Myocyte (in vitro differentiated cells): ENCODE measurements at regions not wholly inside any gene's neighbourhood (a gene's known extent, or its start where the extent isn't known, plus 50 kb on each side); places are given as distances from the start of the nearest gene placed in this dataset.

ENCODE experiments used
- DNase-seq: peaks from one replicate; pipeline ENCODE4 v3.0.0-alpha.2; 2012; ENCODE audit warnings: low read depth

DNA sequence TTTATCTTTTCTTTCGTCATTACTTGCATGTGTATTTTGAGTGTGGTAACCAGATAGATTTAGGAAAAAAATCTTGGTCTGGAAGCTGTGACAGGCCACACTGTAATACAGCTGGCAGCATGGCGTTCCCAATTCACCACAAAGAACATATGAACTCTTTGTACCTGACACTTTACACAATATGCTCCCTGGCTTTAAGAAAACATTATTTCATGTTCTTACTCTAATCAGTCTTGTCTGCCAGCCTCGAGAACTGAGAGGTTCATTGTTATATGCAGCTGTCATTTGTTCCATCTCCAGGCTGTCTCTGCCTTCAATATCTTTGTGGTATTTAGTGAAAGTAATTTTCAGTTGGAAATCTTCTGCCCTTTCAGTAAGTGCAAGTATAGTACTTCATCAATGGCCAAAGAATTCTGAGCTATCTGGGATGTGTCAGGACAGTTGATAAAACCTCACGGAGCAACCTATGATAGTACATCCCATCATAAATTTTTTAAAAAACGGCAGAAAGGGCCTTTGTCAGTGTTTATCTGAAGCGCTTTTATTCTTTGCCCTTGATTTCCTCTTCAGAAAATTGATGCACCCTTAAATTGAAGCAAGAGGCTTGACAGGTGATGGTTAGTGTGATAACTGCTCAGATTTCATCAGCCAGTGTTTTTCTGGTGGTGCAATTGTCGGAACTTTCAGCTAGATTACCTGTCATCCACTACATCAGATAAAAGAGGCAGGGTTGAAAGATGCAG, 146.3 kb upstream of the SP8 start:
- no peak for DNase-seq

GRCh38 chr7:20945451-20945850, 158.8 kb upstream of the SP8 start:
- no peak for DNase-seq

DNA sequence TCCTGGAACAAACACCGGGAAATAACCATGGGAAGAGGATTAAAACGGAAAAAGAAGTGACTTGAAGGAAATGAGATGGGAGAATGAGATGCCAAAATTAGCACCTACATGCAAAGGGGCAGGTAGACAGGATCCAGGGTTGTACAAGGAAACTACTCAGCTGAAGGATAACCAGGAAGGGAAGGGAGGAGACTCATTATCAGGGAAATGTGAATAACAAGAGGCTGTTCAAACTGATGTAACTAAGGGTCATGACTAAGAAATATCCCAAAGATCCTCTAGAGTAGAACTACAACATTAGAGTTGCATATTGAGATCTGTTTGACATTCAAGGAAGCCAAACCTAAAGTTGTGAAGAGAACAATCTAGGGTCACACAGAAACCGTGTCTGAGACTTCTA, 166.2 kb upstream of the SP8 start:
- no peak for DNase-seq

DNA sequence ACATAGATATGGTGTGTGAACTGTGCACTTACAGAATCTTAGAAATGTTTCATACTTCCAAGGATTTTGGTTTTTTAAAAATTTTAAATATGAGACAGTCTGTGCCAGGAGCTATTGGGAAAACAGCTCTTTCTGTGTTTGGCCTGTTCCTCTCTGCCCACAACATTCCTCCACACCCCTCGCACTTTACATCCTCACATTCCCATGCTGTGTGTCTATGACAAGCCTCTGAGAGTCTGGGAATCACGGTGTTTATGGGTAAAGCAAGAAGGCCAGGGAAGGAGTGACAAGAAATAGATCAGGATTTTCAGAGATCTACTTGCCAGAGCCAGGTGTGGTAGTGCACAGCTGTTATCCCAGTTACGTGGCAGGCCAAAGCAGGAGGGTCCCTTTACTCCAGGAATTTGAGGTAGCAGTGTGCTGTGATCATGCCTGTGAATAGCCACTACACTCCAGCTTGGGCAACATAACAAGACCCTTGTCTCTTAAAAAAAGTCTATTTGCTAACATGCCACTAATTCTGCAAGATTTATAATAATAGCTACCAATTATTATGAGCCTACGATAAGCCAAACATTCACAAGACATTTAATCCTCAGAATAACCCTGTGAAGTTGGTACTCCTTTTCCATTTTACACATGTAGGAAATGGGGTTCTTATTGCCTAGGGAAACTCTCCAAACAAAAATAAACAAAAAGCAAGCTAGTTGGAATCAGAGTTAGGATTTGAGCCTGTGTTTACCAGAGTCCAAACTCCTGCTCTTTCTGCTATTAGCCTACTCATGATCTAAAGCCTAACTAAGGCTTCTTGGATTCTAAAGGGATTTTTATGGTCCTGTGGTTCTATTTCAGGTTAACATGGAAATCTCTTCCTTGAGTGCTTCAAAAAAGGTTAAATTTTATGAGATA, 168.3 kb upstream of the SP8 start:
- no peak for DNase-seq

- no peak for DNase-seq
Measured at GRCh38 chr7:20958572-20958971, 171.9 kb upstream of the SP8 start.

GRCh38 chr7:20959281-20959680, 172.6 kb upstream of the SP8 start:
- DNase-seq, result no peak

- DNase-seq, result no peak
Measured at GRCh38 chr7:20963556-20964280, 177.0 kb upstream of the SP8 start.

GRCh38 chr7:20964281-20964918, 177.7 kb upstream of the SP8 start:
- DNase-seq, result no peak

DNA sequence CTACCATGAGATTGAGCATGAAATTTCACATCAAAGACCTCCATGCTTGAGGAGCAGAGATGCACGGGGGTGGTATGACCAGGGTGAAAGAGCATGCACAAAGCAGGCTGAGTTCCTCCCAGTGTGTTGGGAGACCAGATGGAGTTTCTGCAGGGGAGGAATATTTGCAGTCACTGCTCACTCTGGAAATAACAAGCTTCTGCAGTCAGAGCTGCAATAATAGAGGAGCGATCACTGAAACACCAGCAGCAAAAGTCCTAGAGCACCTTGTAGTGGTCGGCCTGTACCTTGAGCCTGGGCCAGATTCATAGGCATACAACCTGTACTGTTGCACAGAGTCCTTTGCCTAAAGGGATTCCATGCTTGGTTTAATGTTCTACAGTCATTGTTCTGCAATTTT, 184.5 kb upstream of the SP8 start:
- DNase-seq, result no peak

DNA sequence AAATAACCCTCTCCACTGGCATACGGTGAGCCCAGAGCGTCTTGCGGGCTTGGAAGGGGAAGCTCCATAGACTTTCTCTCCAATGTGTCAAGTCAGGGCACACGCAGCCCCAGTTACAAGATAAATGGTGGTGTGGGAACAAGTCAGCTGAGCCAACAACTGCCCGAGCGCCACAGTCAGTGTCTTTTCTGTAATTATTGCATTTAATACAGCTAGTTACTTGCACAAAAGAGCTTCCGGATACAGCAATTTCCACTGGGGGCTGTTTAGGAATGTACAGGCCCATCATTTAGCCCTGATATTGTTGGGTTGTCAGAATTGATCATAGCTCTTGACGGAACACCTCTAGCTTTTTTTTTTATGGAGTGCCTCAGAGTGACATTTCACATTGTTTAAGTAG, 193.5 kb upstream of the SP8 start:
- no peak for DNase-seq

- DNase-seq, result no peak
Measured at GRCh38 chr7:20980668-20981264, 194.1 kb upstream of the SP8 start.

- DNase-seq, result no peak
Measured at GRCh38 chr7:20988340-20988739, 201.7 kb upstream of the SP8 start.

GRCh38 chr7:20991544-20991943, 204.9 kb upstream of the SP8 start:
- no peak for DNase-seq

- no peak for DNase-seq
Measured at GRCh38 chr7:20993693-20994092, 207.0 kb upstream of the SP8 start.

- DNase-seq, result no peak
Measured at GRCh38 chr7:20998309-20998708, 211.6 kb upstream of the SP8 start.

DNA sequence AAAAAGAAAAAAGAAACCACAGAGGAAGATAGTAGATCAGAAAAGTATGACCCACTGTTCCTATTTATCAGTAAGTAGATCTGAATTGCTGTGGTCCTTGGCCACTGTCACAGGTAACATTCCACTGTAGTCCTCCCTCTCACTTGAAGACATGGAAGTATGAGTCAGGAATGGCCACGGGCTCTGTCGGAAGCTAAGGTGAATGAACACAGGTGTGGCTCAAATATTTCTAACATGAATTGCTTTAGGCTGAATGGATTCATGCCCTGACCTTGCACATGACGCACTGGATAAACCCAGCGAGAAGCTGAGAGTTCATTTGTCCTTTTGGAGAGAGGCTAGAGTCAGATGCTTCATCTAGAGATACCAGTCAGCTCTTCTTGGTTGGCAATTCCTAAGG, 224.5 kb upstream of the SP8 start:
- DNase-seq, result no peak

- DNase-seq, result no peak
Measured at GRCh38 chr7:21013765-21014539, 227.3 kb upstream of the SP8 start.

- DNase-seq, result no peak
Measured at GRCh38 chr7:21020667-21021066, 234.0 kb upstream of the SP8 start.

DNA sequence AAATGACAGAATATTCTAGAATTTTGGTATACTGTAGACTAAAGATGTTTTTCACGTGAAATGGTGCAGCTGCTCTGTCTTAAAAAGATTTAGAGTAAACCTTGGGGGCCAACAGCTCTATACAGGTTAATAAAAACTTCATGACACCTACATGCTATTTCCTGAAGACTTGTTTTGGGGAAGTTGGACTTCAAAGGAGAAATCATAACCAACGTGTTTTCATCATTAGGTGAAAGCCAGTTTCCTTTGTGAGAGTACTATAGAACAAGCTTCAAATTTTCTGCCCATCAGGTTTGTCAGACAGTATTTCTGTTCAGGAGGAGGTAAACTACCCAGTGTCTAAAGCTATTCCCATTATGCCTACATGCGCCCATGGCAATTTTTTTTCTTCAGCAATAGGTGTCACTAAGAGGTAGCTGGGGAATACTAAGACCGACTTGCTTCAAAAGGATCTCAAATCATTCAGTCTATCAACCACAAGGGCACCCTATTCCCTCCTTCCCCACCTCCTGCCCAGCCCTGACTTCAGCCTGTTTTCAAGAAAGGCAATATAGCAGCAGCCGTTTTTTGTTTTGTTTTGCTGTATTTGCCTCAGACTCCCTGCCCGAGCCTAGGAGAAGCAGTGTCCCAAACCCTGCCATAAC, 237.3 kb upstream of the SP8 start:
- no peak for DNase-seq

GRCh38 chr7:21024485-21024867, 237.8 kb upstream of the SP8 start:
- DNase-seq, result no peak
